GM18861 (cell line): ENCODE measurements at regions not wholly inside any gene's neighbourhood (a gene's known extent, or its start where the extent isn't known, plus 50 kb on each side); places are given as distances from the start of the nearest gene placed in this dataset.
"Not testable (repeated sequence)": the region's sequence is repeated elsewhere in the genome, so short reads cannot be mapped to it uniquely, and the experiment has no call there.

Experiments used
- ATAC-seq: cut with Tn5 transposase; IDR thresholded peaks from one replicate; pipeline ENCODE4 v1.9.1; 2021; ENCODE audit not compliant: unreplicated experiment

GRCh38 chr2:5561006-5561405 is 131.2 kb upstream of the SOX11 start:
- ATAC-seq: no peak

GRCh38 chr2:5562426-5562825 is 129.8 kb upstream of the SOX11 start:
- no peak for ATAC-seq

- no peak for ATAC-seq
Measured at GRCh38 chr2:5562865-5563264, 129.3 kb upstream of the SOX11 start.

GRCh38 chr2:5563411-5563810 is 128.8 kb upstream of the SOX11 start:
- ATAC-seq: no peak

GRCh38 chr2:5569256-5569655 is 122.9 kb upstream of the SOX11 start:
- ATAC-seq: no peak

- ATAC-seq: no peak
Measured at GRCh38 chr2:5576015-5576414, 116.2 kb upstream of the SOX11 start.

- no peak for ATAC-seq
Measured at GRCh38 chr2:5587766-5588165, 104.4 kb upstream of the SOX11 start.

GRCh38 chr2:5588601-5589000 is 103.6 kb upstream of the SOX11 start:
- no peak for ATAC-seq

- no peak for ATAC-seq
Measured at GRCh38 chr2:5589183-5589582, 103.0 kb upstream of the SOX11 start.

GRCh38 chr2:5590886-5591285 is 101.3 kb upstream of the SOX11 start:
- ATAC-seq: no peak

GRCh38 chr2:5592916-5593315 is 99.3 kb upstream of the SOX11 start:
- ATAC-seq: no peak

- ATAC-seq: no peak
Measured at GRCh38 chr2:5594249-5594695, 97.9 kb upstream of the SOX11 start.

- no peak for ATAC-seq
Measured at GRCh38 chr2:5596868-5597267, 95.3 kb upstream of the SOX11 start.

- no peak for ATAC-seq
Measured at GRCh38 chr2:5598156-5598555, 94.0 kb upstream of the SOX11 start.

- ATAC-seq: no peak
Measured at GRCh38 chr2:5609201-5609600, 83.0 kb upstream of the SOX11 start.

GRCh38 chr2:5612666-5613065 is 79.5 kb upstream of the SOX11 start:
- no peak for ATAC-seq

GRCh38 chr2:5616019-5616418 is 76.2 kb upstream of the SOX11 start:
- ATAC-seq: no peak

GRCh38 chr2:5617358-5617757 is 74.8 kb upstream of the SOX11 start:
- ATAC-seq: no peak

GRCh38 chr2:5617796-5618195 is 74.4 kb upstream of the SOX11 start:
- ATAC-seq: no peak

- no peak for ATAC-seq
Measured at GRCh38 chr2:5618271-5618670, 73.9 kb upstream of the SOX11 start.

GRCh38 chr2:5625556-5626065 is 66.6 kb upstream of the SOX11 start:
- ATAC-seq: not testable (repeated sequence)

- not testable (repeated sequence) for ATAC-seq
Measured at GRCh38 chr2:5628484-5628883, 63.7 kb upstream of the SOX11 start.

- ATAC-seq: not testable (repeated sequence)
Measured at GRCh38 chr2:5629510-5629909, 62.7 kb upstream of the SOX11 start.

- not testable (repeated sequence) for ATAC-seq
Measured at GRCh38 chr2:5637051-5637450, 55.1 kb upstream of the SOX11 start.
